H9 (cell line): ENCODE measurements at regions not wholly inside any gene's neighbourhood (a gene's known extent, or its start where the extent isn't known, plus 50 kb on each side); places are given as distances from the start of the nearest gene placed in this dataset.
A peak's percentile ranks its signal among the peaks of the same experiment; 100 is the strongest.

ENCODE experiments used
- DNase-seq: peaks from one replicate; pipeline ENCODE4 v3.0.0-alpha.2; 2017
- H2AFZ ChIP-seq: one replicate; pipeline ENCODE4 v1.6.1; 2013; ENCODE audit warnings: mild to moderate bottlenecking, low read length, control low read depth, moderate library complexity
- H2AK5ac ChIP-seq: 2 replicates; pipeline ENCODE4 v1.6.1; 2013; ENCODE audit warnings: low read length, control low read depth, mixed read lengths; ENCODE audit not compliant: insufficient read length
- H2BK120ac ChIP-seq: one replicate; pipeline ENCODE4 v1.6.1; 2013; ENCODE audit warnings: low read depth, mild to moderate bottlenecking, low read length, control low read depth, inconsistent platforms; ENCODE audit not compliant: poor library complexity, severe bottlenecking
- H2BK12ac ChIP-seq: 2 replicates; pipeline ENCODE4 v1.6.1; 2013; ENCODE audit warnings: low read length, control low read depth, mixed read lengths, low read depth; ENCODE audit not compliant: insufficient read length
- H2BK15ac ChIP-seq: 2 replicates; pipeline ENCODE4 v1.6.1; 2013; ENCODE audit warnings: low read depth, low read length, control low read depth
- H2BK20ac ChIP-seq: one replicate; pipeline ENCODE4 v1.6.1; 2013; ENCODE audit warnings: low read depth, mild to moderate bottlenecking, low read length, control low read depth, inconsistent platforms; ENCODE audit not compliant: poor library complexity, severe bottlenecking
- H2BK5ac ChIP-seq: 2 replicates; pipeline ENCODE4 v1.6.1; 2013; ENCODE audit warnings: low read length, control low read depth, mixed read lengths; ENCODE audit not compliant: insufficient read length
- H3K14ac ChIP-seq: 2 replicates; pipeline ENCODE4 v1.6.1; 2013; ENCODE audit warnings: low read length, control low read depth; ENCODE audit not compliant: insufficient read depth
- H3K18ac ChIP-seq: 2 replicates; pipeline ENCODE4 v1.6.1; 2013; ENCODE audit warnings: low read depth, mild to moderate bottlenecking, mixed read lengths, low read length, control low read depth; ENCODE audit not compliant: insufficient read length
- H3K23ac ChIP-seq: 2 replicates; pipeline ENCODE4 v1.6.1; 2013; ENCODE audit warnings: low read length, control low read depth, mixed read lengths, low read depth; ENCODE audit not compliant: insufficient read length
- H3K23me2 ChIP-seq: 2 replicates; pipeline ENCODE4 v1.6.1; 2013; ENCODE audit warnings: low read depth, mild to moderate bottlenecking, mixed read lengths, low read length, control low read depth; ENCODE audit not compliant: insufficient read length, poor library complexity, severe bottlenecking
- H3K27ac ChIP-seq: 2 replicates; pipeline ENCODE4 v1.5.1; 2013; ENCODE audit warnings: low read length, control low read depth, mixed read lengths, low read depth; ENCODE audit not compliant: insufficient read length
- H3K27me3 ChIP-seq: 2 replicates; pipeline ENCODE4 v1.6.1; 2013; ENCODE audit warnings: low read length, control low read depth, inconsistent platforms; ENCODE audit not compliant: insufficient read depth
- H3K4ac ChIP-seq: 2 replicates; pipeline ENCODE4 v1.6.1; 2013; ENCODE audit warnings: low read depth, mild to moderate bottlenecking, control low read depth, inconsistent platforms, low read length, moderate library complexity
- H3K4me1 ChIP-seq: 2 replicates; pipeline ENCODE4 v1.6.1; 2013; ENCODE audit warnings: low read length, control low read depth, inconsistent platforms; ENCODE audit not compliant: insufficient read depth
- H3K4me2 ChIP-seq: 2 replicates; pipeline ENCODE4 v1.6.1; 2013; ENCODE audit warnings: low read length, control low read depth, mixed read lengths; ENCODE audit not compliant: insufficient read length, insufficient read depth
- H3K56ac ChIP-seq: 2 replicates; pipeline ENCODE4 v1.6.1; 2013; ENCODE audit warnings: low read depth, mild to moderate bottlenecking, mixed read lengths, low read length, control low read depth; ENCODE audit not compliant: insufficient read length
- H3K79me1 ChIP-seq: 2 replicates; pipeline ENCODE4 v1.6.1; 2013; ENCODE audit warnings: low read depth, mild to moderate bottlenecking, moderate library complexity, low read length, control low read depth, inconsistent platforms; ENCODE audit not compliant: insufficient read depth, poor library complexity, severe bottlenecking
- H3K79me2 ChIP-seq: 2 replicates; pipeline ENCODE4 v1.6.1; 2013; ENCODE audit warnings: low read length, control low read depth, inconsistent platforms; ENCODE audit not compliant: insufficient read depth
- H3K9ac ChIP-seq: 2 replicates; pipeline ENCODE4 v1.6.1; 2013; ENCODE audit warnings: low read length, control low read depth, mixed read lengths; ENCODE audit not compliant: insufficient read length; ENCODE audit errors: extremely low read depth
- H3K9me3 ChIP-seq: one replicate; pipeline ENCODE4 v1.6.1; 2013; ENCODE audit warnings: low read depth, low read length, inconsistent platforms; ENCODE audit not compliant: control insufficient read depth
- H3T11ph ChIP-seq: one replicate; pipeline ENCODE4 v1.6.1; 2013; ENCODE audit warnings: mild to moderate bottlenecking, low read length, control low read depth, inconsistent platforms
- H4K20me1 ChIP-seq: one replicate; pipeline ENCODE4 v1.6.1; 2013; ENCODE audit not compliant: control insufficient read depth, insufficient read length, insufficient read depth
- H4K5ac ChIP-seq: 2 replicates; pipeline ENCODE4 v1.6.1; 2013; ENCODE audit warnings: low read depth, mild to moderate bottlenecking, mixed read lengths, low read length, control low read depth; ENCODE audit not compliant: insufficient read length
- H4K8ac ChIP-seq: replicated peaks from 2 replicates; pipeline ENCODE4 v1.6.1; 2013; ENCODE audit warnings: low read length, control low read depth, mixed read lengths, low read depth; ENCODE audit not compliant: insufficient read length
- H4K91ac ChIP-seq: 2 replicates; pipeline ENCODE4 v1.6.1; 2013; ENCODE audit warnings: low read depth, mild to moderate bottlenecking, moderate library complexity, mixed read lengths, low read length, control low read depth; ENCODE audit not compliant: insufficient read length
- H3K27ac Mint-ChIP-seq, 3 experiments: 2 replicates in 2 of 3; 3 replicates in 1 of 3; pipeline ENCODE4 v1.8.0; 2020 to 2021; ENCODE audit warnings: mixed read lengths in 3 of 3, mild to moderate bottlenecking in 1 of 3, moderate library complexity in 1 of 3
- H3K27me3 Mint-ChIP-seq: 2 replicates; pipeline ENCODE4 v1.8.0; 2021; ENCODE audit warnings: low read depth, mild to moderate bottlenecking, moderate library complexity, mixed read lengths
- H3K36me3 Mint-ChIP-seq, 3 experiments: 2 replicates in 2 of 3; 3 replicates in 1 of 3; pipeline ENCODE4 v1.8.0; 2020 to 2021; ENCODE audit warnings: low read depth in 3 of 3, mixed read lengths in 3 of 3; ENCODE audit not compliant: insufficient read depth in 1 of 3
- H3K4me1 Mint-ChIP-seq, 2 experiments: 2 replicates each; pipeline ENCODE4 v1.8.0; 2020; ENCODE audit warnings: mixed read lengths in 2 of 2
- H3K4me3 Mint-ChIP-seq, 2 experiments: 2 replicates in 1 of 2; 3 replicates in 1 of 2; pipeline ENCODE4 v1.8.0; 2020 to 2021; ENCODE audit warnings: mild to moderate bottlenecking in 2 of 2, mixed read lengths in 2 of 2, moderate library complexity in 1 of 2
- H3K9me3 Mint-ChIP-seq, 2 experiments: 2 replicates in 1 of 2; 3 replicates in 1 of 2; pipeline ENCODE4 v1.8.0; 2020; ENCODE audit warnings: mild to moderate bottlenecking in 2 of 2, mixed read lengths in 2 of 2, moderate library complexity in 1 of 2
- CTCF ChIP-seq: fragments of 200-600 bp; sonication (generic); conservative IDR thresholded peaks from 3 replicates; pipeline ENCODE4 v1.8.0; 2021; ENCODE audit warnings: antibody characterized with exemption, mild to moderate bottlenecking
- WGBS: extraction: QIAGEN DNeasy Blood & Tissue Kit; methylation state at CpG from one replicate; pipeline ENCODE4 v1.1.7; 2013; ENCODE audit warnings: missing lambda C conversion rate, low lambda C conversion rate, mixed read lengths; ENCODE audit not compliant: insufficient read length; ENCODE audit errors: extremely low coverage; 5-methylcytosine and 5-hydroxymethylcytosine counted together

- Mint-ChIP-seq H3K9me3 (no peaks in the 10 kb centered on the region), H3K4me3 (no peak overlapping the region), H3K4me1 (peaks cover 0 to 3% of the 10 kb centered on the region in 2 experiments; a peak in 1 of 4 replicates), H3K27ac (no peak overlapping the region; a peak in 1 of 7 replicates), H3K36me3 (no peaks in the 10 kb centered on the region), H3K27me3 (no peaks in the 10 kb centered on the region)
- Histone ChIP-seq H2AK5ac (no peak overlapping the region), H3K79me2 (no peaks in the 10 kb centered on the region), H3K4me2 (no peak overlapping the region), H3K9ac (no peak overlapping the region), H3K23me2 (no peaks in the 10 kb centered on the region), H3K4ac (no peak overlapping the region), H3K56ac (no peak overlapping the region), H3K4me1 (no peaks in the 10 kb centered on the region), H4K91ac (no peak overlapping the region), H2BK12ac (no peak overlapping the region), H3K18ac (no peak overlapping the region), H2BK5ac (no peak overlapping the region), H2BK20ac (no peak overlapping the region), H3K9me3 (no peaks in the 10 kb centered on the region), H3T11ph (no peak overlapping the region), H2BK15ac (no peak overlapping the region), H3K79me1 (no peaks in the 10 kb centered on the region), H3K14ac (no peak overlapping the region; the same call in 1 of the 2 replicates), H3K27ac (no peak overlapping the region), H3K23ac (no peak overlapping the region), H4K20me1 (no peaks in the 10 kb centered on the region), H2BK120ac (no peak overlapping the region), H3K27me3 (no peaks in the 10 kb centered on the region), H4K8ac (no peak overlapping the region), H2AFZ (no peak overlapping the region), H4K5ac (no peak overlapping the region)
- TF ChIP-seq CTCF, result no peak; the same call in 2 of the 3 replicates
- no CpG with 5 or more reads among the region's 5 CpGs for WGBS
- DNase-seq, result peak; percentile 35
These were observed 71.1 kb downstream of the PERP start for GRCh38 chr6:138036111-138036510.
